HG03108 (cell line): ENCODE measurements at regions not wholly inside any gene's neighbourhood (a gene's known extent, or its start where the extent isn't known, plus 50 kb on each side); places are given as distances from the start of the nearest gene placed in this dataset.

Experiments
- ATAC-seq: cut with Tn5 transposase; IDR thresholded peaks from one replicate; pipeline ENCODE4 v1.9.1; 2021; ENCODE audit warnings: moderate library complexity; ENCODE audit not compliant: unreplicated experiment

DNA sequence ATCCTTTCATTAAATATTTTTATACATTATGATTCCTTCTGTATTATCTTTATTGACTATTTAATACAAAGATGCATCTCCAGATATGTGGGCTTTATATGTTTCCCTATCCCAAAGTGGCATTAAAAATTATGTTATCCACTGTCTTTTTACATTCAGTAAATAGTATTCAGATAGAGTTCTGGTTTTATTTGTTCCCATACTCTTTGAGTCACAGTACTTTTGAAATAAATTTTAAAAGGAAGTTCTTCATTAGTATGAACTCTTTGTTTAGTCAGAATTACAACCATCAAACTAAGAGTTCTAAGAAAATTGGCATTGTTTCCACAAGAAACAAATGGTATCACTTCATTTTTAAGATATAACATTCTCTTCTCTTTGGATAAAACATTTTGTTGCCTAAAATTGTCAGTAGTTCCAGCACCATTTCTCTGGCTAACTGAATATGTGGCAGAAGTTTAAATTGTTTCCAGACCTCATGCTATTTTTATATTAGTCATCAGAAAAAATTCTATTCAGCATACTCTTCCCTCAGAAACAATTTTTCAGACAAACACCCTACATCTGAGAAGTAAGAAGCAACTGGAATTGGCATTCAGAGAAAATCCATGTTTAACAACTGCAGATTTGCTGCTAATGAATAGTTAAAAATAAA lies 88.5 kb upstream of the COL5A2 start:
- no peak for ATAC-seq

DNA sequence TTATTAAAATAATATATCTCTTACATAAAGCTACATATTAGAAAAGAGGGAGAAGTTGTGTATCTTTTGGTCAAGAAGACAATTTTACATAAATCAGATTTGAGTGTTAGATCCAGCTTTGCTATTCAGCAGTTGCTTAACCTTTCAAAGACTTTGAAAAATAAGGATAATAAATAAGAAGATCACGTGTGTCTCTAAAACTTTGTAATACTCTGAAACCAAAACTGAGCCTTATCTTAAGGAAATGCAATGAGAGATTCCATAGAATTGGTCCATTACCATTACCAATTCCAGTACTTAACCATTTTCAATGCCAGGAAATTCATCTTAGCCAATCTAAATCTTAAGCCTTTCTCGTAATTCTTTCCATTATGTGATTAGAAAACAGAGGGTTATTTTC lies 89.2 kb upstream of the COL5A2 start:
- ATAC-seq: no peak

DNA sequence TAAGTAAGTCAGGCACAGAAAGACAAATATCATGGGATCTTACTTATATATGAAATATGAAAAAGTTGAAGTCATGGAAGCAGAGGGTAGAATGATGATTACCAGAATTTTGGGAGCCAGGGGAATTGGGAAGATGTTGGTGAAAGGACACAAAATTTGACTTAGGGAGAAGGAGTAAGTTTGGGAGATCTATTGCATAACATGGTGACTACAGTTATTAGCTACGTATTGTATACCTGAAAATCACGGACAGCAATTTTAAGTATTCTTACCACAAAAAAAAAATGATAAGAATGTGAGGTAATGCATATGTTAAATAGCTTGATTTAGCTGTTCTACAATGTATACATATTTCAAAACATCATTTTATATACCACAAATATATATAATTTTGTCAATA lies 94.2 kb upstream of the COL5A2 start:
- ATAC-seq: no peak

DNA sequence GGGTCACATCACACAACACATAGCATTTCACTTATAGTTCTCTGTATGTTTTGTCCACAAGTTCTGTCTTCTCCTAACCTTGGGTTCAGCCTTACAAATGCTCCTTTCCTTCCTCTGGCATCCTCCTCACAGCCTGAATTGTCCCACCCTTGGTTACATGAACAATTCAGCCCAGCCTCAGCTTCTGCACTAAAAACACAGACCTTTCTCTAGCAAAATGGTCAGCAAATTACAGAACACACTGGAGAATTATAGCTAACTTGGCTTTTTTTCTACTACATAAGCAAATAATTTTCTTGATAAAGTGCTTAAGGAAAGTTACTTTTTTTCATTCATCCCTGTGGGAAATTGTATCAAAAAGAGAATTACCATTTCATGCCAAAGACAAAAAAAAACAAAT lies 94.8 kb upstream of the COL5A2 start:
- ATAC-seq: no peak

DNA sequence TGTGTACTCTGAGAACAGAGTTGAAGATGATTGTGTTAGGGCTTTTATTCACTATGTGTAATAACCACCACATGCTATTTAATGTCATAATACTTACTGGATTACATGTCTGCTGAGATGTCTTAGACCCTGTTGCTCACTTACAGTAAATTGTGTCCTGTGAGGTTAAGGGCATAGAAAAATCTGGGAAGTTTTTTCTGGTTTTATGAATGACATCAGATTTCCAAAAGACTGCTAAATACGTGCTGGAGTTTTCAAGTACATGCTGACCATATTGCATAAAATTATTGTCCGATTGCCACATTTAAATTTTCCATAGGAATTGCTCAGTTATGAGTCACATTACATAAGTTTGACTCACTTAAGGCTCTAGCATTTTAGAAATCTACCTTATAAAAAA lies 96.7 kb upstream of the COL5A2 start:
- no peak for ATAC-seq

DNA sequence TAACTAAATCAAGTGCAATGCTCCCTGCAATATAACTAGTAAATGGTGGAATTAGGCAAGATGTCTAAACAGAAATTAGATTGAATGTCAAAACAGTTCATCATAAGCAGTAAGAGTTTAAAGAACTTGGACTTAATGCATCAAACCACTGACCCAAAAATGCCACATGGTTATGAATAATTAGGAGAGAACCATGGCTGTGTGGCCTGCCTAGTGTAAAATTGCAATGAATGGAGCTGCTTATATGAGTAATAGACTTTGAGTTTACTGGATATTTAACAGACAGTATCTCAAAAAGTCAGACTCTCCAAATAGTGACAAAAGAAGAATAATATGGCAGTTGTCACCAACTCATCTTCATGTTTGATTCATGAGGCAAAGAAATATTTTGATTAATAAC lies 101.6 kb upstream of the COL5A2 start:
- no peak for ATAC-seq

DNA sequence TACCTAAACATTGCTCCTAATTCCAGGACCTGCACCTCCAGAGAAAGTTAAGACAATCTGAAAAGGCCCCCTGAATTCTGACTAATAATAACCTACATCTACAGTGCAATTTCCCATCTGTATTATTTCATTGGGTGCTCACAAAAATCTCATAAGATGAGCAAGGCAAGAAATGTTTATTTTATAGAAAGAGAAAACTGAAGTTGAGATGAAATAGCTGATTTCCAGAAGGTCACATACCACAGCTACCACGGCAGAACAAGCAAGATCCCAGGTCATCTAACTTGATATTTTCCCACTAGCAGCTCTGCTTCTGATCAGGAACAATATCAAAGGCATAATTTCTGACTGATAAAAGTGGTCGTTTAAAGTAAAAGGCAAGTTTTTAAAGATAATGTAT lies 105.8 kb upstream of the COL5A2 start:
- no peak for ATAC-seq

DNA sequence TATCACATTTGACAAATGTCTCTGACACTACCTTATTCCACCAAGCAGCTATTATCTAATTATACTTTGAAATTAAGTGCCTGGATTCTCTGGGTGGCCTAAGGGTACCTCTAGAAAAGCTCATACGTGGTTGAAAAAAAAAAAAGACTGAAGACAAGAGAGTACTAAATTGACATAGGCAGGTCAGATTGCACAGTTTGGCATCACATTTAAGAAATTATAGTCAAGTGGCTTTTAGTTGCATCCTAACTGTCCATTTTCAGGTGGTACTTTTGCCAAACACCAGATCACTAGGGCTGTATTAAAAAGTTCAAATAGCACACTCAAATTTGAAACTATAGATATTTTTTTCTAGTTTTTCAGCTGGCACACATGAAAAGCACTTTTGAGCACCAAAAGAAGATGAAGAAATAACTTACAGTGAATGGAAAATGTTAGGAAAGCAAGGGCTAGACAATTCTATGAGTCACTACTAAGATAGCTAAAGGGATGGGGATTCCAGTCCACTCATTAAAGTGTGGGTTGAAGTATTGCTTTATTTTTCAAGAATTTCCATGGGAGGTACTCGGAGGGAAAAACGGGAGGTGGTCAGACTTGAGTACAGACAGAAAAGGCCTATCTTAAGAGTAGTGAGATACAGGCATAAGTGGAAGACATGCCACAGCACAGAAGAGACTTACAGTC lies 106.5 kb upstream of the COL5A2 start:
- no peak for ATAC-seq

DNA sequence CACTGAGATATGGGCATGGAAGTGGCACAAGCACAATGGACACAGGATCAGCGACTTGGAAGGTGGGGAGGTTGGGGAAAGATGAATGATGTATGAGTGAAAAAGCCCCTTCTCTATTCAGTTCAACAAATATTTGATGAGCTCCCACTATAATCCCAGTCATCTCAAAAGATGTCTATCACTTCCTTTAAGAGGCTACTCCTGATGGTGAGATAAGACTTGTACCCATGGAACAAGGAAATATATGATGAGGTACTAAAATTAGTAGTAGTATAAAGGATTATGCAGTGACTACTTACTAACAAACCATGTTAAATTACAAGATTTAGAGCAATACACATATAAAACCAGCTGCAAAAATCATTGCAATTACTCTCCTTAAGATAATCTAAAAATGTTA lies 107.8 kb upstream of the COL5A2 start:
- no peak for ATAC-seq

DNA sequence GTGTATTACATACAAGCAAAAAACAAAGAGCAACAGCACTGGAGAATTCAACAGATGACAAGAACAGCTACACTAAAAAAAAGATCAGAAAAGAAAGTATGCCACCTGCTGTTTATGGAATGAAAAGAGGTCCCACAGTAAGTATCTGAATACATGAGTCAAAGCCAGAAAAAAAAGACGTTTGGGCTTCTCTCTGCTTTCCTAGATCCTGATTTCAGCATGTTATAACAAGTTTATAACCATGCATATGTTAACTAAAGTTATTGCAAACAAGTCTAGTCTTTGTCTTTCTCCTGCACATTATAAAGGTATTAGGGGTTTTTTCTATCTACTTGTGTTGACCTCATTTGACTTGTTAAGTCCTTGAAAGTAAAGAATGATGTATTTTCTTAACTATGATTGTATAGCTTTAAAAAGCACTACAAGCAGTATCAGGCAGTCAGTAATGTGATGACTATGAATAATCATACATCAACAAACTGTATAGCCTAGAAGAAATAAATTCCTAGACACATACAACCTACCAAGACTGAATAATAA lies 108.5 kb upstream of the COL5A2 start:
- ATAC-seq: peak; percentile 59

DNA sequence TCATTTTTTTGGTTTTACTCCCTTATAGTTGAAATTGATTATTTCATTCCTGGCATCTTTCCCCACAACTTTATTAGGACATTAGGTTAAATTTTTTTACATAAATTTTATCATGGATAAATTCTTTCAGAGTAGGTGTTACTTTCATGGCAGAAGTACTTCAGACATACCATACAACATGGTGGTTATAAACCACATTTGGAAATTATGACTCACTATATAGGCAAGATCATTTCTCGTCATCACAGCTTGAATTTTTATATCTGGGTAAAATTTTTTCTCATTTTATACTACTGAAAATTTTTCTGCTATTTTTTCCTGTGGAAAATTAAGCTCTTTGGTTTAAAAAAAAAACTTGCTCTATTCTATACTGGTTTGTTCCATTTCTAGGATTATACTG lies 111.9 kb upstream of the COL5A2 start:
- no peak for ATAC-seq

DNA sequence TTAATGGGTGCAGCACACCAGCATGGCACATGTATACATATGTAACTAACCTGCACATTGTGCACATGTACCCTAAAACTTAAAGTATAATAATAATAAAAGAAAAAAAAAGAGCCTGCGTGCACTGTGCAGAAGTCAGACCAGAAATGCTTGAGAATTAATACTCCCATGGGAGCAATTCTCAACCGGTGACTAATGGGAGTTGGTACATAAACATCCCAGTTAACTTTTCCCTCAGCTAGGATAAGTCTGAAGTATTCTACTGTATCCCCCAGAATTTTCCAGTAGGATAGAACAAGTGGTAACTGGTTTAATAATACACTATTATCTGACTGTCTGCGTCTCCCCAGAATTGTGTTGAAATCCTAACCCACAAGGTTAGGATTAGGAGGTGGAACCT lies 113.6 kb upstream of the COL5A2 start:
- ATAC-seq: no peak

DNA sequence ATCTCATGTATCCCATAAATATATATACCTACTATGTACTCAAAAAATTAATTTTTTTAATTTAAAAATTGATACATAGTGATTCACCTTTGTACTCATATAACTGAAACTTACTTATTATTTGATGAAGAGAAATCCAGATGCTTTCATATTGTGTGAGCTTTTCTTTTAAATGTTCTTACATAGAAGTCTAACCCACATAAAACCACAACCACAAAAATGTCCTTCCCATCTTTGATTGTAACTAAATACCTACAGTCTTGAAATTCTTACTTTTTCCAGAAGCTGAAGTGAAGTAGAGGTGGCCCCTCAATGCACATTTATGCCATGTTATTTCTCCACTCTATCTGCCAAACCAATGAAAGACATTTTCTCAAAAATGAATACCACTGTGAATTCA lies 117.9 kb upstream of the COL5A2 start:
- no peak for ATAC-seq

DNA sequence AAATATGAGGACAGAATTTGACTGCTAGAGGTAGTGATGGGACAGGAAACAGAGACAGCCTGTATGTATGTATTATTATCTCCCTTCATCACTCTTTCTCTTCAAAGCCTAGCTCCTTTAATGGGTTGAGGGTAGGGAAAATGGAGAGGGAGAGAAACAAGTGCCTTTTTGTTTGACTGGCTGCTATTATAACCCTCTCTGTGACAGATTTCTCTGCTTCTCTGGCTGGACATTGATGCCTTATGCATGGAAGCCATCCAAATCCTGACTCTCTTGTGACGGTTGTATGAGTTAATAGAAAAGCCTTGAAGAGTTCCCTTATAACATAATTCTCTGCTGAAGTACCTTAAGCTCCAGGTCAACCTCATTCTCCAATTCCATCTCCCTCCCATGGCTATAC lies 118.5 kb upstream of the COL5A2 start:
- ATAC-seq: no peak

DNA sequence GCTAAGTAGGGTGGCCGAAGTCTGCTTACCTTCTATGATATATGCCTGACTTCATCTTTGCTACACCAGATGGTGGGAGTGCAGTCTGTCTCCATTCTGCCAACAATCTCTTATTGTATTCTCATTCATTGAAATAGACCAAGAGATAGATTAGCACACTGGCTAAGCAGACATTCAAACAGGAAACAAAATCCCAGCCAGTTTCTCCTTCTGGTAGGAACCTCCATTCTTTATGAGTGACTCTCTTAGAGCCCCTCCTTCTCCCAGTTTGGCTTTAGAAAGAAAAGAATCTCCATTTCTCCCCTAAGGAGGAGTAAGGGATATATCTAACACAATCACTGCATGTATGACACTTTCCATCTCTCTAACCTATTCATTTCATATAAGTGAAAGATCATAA lies 118.9 kb upstream of the COL5A2 start:
- ATAC-seq: no peak

DNA sequence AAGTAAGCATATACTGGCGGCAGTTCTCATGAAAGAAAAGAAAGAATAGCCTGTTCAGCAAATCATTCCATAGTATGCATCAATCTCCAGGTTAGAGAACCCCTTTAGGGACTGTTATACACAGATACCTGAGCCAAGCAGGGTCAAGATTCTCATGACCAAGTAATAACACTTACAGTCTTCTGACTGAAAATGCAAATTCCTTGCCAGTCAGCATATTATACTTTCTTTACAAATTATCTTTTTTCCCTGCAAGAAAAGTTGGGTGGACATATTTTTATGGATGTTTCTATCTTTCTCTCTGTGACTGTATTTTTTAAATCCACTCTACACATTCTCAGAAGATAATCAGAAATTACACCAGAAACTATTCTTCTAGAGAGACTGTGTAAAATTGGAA lies 120.4 kb upstream of the COL5A2 start:
- no peak for ATAC-seq

DNA sequence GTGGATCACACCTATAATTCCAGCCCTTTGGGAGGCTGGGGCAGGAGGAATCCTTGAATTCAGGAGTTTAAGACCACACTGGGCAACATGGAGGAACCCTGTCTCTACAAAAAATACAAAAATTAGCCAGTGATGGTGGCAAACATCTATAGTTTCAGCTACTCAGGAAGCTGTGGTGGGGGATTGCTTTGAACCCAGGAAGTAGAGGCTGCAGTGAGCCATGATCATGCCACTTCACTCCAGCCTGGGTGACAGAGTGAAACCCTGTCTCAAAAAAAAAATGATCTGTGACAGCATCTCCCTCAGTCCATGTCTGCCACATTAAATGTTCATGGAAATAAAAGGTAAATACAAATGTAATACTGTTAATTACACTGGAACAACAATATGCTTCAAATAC lies 121.4 kb upstream of the COL5A2 start:
- ATAC-seq: no peak

DNA sequence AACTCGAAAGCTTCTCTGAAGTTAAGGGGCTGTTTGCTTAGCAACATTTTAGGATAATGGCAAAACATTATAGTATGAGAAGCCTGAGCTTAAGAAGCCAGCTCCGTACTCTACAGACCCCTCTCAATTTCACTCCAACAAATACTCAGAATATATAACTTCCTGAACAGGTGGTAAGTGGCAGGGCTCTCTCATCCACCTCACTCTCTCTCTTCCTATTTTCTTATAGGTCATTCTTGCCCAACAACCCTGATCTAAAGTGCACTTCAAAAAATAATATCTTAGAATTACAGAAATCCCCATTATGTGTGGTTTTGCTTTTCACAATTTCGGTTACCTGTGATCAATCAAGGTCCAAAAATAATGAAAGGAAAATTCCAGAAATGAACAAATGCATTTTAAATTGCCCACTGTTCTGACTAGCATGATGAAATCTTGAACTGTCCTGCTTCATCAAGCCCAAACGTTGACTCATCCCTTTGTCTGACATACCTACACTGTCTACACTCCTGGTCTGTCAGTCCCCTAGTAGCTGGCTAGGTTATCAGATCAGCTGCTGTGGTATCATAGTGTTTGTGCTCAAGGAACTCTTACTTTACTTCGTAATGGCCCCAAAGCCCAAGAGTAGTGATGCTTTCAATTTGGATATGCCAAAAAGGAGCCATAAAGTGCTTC lies 122.8 kb upstream of the COL5A2 start:
- ATAC-seq: no peak

DNA sequence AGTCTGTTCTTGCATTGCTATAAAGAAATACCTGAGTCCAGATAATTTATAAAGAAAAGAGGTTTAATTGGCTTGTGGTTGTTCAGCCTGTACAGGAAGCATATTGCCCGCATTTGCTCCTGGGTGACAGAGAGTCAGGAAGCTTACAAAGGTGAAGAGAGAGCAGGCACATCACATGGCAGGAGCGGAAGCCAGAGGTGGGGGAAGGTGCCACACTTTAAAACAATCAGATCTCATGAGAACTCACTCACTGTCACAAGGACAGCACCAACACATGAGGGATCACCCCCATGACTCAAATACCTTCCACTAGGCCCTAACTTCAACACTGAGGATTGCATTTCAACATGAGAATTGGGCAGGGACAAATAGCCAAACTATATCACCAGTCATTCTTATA lies 124.8 kb upstream of the COL5A2 start:
- ATAC-seq: no peak

DNA sequence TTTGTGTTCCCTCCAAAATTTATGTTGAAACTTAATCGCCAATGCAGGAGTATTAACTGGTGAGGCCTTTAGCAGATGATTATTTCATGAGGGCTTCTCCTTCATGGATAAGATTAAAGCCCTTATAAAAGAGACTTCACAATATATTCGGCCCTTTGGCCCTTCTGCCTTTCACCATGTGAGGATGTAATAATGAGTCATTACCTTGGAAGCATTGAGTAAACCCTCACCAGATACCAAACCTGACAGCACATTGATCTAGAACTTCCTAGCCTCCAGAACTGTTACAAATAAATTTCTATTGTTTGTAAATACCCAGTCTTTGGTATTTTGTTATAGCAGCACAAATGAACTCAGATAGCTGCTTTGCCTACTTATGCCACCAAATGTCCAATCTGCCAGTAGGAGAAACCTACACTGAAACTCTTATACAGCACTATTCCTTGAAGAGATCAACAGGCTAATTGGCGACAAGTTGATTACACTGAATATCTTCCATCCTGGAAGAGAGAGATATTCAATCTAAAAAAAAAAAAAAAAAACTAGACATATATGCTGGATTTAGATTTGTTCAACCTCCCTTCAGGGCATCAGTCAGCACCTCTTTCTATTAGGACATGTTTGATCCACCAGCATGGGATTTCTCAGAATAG lies 125.9 kb upstream of the COL5A2 start:
- no peak for ATAC-seq

DNA sequence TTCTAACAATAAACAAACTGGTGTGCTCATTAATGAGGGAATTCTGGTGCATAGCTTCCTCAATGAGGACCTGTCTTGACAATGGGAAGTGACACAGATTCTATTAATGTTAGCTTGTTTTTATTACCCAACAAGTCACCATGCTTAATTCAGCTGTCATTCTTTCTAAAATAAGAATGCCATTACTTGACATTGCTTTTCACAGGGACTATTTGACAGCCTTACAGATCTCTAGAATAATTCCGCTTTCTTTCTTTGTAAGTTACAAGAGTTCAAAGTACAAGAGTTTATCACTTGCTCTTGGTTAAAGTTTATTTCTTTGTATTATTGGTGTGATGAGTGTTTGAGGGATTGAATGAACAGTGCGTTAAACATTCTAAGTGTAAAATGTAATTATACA lies 127.0 kb upstream of the COL5A2 start:
- ATAC-seq: no peak
